A549 (cell line): ENCODE measurements at regions not wholly inside any gene's neighbourhood (a gene's known extent, or its start where the extent isn't known, plus 50 kb on each side); places are given as distances from the start of the nearest gene placed in this dataset.

Source experiments
- ATAC-seq, 2 experiments: fragments of 200-7000 bp in 1 of 2; fragments of >200 bp in 1 of 2; cut with Nextera tagmentation in 1 of 2; cut with Tn5 transposase in 1 of 2; 3 replicates each; pipeline versions ENCODE4 v1.8.0 to v1.9.1; 2018 to 2020; ENCODE audit warnings: mild to moderate bottlenecking in 1 of 2, moderate library complexity in 1 of 2
- CTCF ChIA-PET: fragments of 300-600 bp; sonication (Branson Sonifier 250); formaldehyde crosslinking; extraction: SDS; loops from one replicate; lab custom pipeline; 2021; ENCODE audit warnings: antibody characterized with exemption, inconsistent platforms; lab: Yijun Ruan, JAX
- POLR2A ChIA-PET: fragments of 350-600 bp; formaldehyde crosslinking; extraction: SDS; loops from one replicate; lab custom pipeline; 2021; ENCODE audit warnings: antibody characterized with exemption, inconsistent platforms; lab: Yijun Ruan, JAX
- DNase-seq, 2 experiments: peaks; one replicate each; pipeline versions ENCODE4 v3.0.0 to v3.0.0-alpha.2; 2011 to 2016; ENCODE audit warnings: low read depth in 1 of 2, low spot score in 1 of 2
- FAIRE-seq: peaks from 2 replicates; lab custom pipeline; 2011; peaks lifted over from hg19 to GRCh38; lab: Jason Lieb, UNC
- H3K27ac ChIP-seq, 2 experiments: fragments of >200 bp; sonication (Bioruptor Twin); formaldehyde crosslinking; 3 replicates each; pipeline ENCODE4 v1.5.1; 2016 to 2017
- H3K4me1 ChIP-seq: fragments of >200 bp; sonication (Bioruptor Twin); formaldehyde crosslinking; 3 replicates; pipeline ENCODE4 v1.6.1; 2016
- H3K4me2 ChIP-seq: fragments of >200 bp; sonication (Bioruptor Twin); formaldehyde crosslinking; 3 replicates; pipeline ENCODE4 v1.6.1; 2016
- H3K4me3 ChIP-seq: fragments of >200 bp; sonication (Bioruptor Twin); formaldehyde crosslinking; 3 replicates; pipeline ENCODE4 v1.5.1; 2016
- H3K9me3 ChIP-seq: fragments of >200 bp; sonication (Bioruptor Twin); formaldehyde crosslinking; 3 replicates; pipeline ENCODE4 v1.6.1; 2016
- ATOH8 ChIP-seq: fragments of 250-450 bp; sonication (Bioruptor Pico); IDR thresholded peaks from 2 replicates; pipeline ENCODE4 v1.5.0; 2020; ENCODE audit warnings: low read depth, mild to moderate bottlenecking, moderate library complexity
- CEBPB ChIP-seq, 2 experiments: fragments of >200 bp in 1 of 2; sonication (Bioruptor Twin) in 1 of 2; formaldehyde crosslinking in 1 of 2; IDR thresholded peaks; 2 replicates each; pipeline ENCODE4 v1.6.1; 2012 to 2016
- CHD2 ChIP-seq: fragments of 150-350 bp; IDR thresholded peaks from 2 replicates; pipeline ENCODE4 v1.6.1; 2014; ENCODE audit warnings: low read length; ENCODE audit not compliant: partially characterized antibody
- CHD4 ChIP-seq: fragments of 200-600 bp; sonication (generic); IDR thresholded peaks from 2 replicates; pipeline ENCODE4 v1.6.1; 2016; ENCODE audit warnings: antibody characterized with exemption, mild to moderate bottlenecking, borderline replicate concordance
- CTCF ChIP-seq: fragments of >200 bp; sonication (Bioruptor Twin); formaldehyde crosslinking; IDR thresholded peaks from 3 replicates; pipeline ENCODE4 v1.5.1; 2016
- EHF ChIP-seq: fragments of 250-450 bp; sonication (Bioruptor Pico); IDR thresholded peaks from 2 replicates; pipeline ENCODE4 v1.5.0; 2020; ENCODE audit warnings: mild to moderate bottlenecking
- EHMT2 ChIP-seq: fragments of 200-600 bp; sonication (generic); IDR thresholded peaks from 2 replicates; pipeline ENCODE4 v1.6.1; 2016; ENCODE audit warnings: antibody characterized with exemption, low read depth, mild to moderate bottlenecking, moderate library complexity
- ELK1 ChIP-seq: fragments of 150-350 bp; IDR thresholded peaks from 2 replicates; pipeline ENCODE4 v1.6.1; 2014; ENCODE audit warnings: low read depth, mild to moderate bottlenecking, low read length
- ESRRA ChIP-seq: fragments of 150-350 bp; IDR thresholded peaks from 2 replicates; pipeline ENCODE4 v1.6.1; 2014; ENCODE audit warnings: mild to moderate bottlenecking, low read length, borderline replicate concordance
- FOXS1 ChIP-seq: fragments of 250-450 bp; sonication (Bioruptor Pico); IDR thresholded peaks from 2 replicates; pipeline ENCODE4 v1.5.0; 2020; ENCODE audit warnings: mild to moderate bottlenecking, moderate library complexity
- HEYL ChIP-seq: fragments of 250-450 bp; sonication (Bioruptor Pico); IDR thresholded peaks from 2 replicates; pipeline ENCODE4 v1.8.0; 2021; ENCODE audit warnings: mild to moderate bottlenecking, moderate library complexity
- HMGXB4 ChIP-seq: fragments of 250-450 bp; sonication (Bioruptor Pico); IDR thresholded peaks from 2 replicates; pipeline ENCODE4 v1.5.0; 2021; ENCODE audit warnings: mild to moderate bottlenecking, moderate library complexity, borderline replicate concordance
- HOXB5 ChIP-seq: fragments of 250-450 bp; sonication (Bioruptor Pico); IDR thresholded peaks from 2 replicates; pipeline ENCODE4 v1.5.0; 2020; ENCODE audit warnings: mild to moderate bottlenecking, moderate library complexity
- JUN ChIP-seq, 2 experiments: fragments of >200 bp; sonication (Bioruptor Twin); formaldehyde crosslinking; IDR thresholded peaks; 2 replicates in 1 of 2; 3 replicates in 1 of 2; pipeline ENCODE4 v1.6.1; 2016 to 2017
- MAZ ChIP-seq: fragments of 150-350 bp; IDR thresholded peaks from 2 replicates; pipeline ENCODE4 v1.6.1; 2014; ENCODE audit warnings: antibody characterized with exemption, low read depth, low read length, borderline replicate concordance
- NPAS2 ChIP-seq: fragments of 250-450 bp; sonication (Bioruptor Pico); IDR thresholded peaks from 2 replicates; pipeline ENCODE4 v1.8.0; 2022; ENCODE audit warnings: mild to moderate bottlenecking, moderate library complexity, borderline replicate concordance
- NR3C1 ChIP-seq: fragments of >200 bp; sonication (Bioruptor Twin); formaldehyde crosslinking; IDR thresholded peaks from 3 replicates; pipeline ENCODE4 v1.6.1; 2017
- PHF8 ChIP-seq: fragments of 200-600 bp; sonication (generic); IDR thresholded peaks from 2 replicates; pipeline ENCODE4 v1.6.1; 2016; ENCODE audit warnings: low read depth, mild to moderate bottlenecking, antibody characterized with exemption, moderate library complexity, borderline replicate concordance
- POLR2A ChIP-seq: IDR thresholded peaks from 2 replicates; pipeline ENCODE4 v1.6.1; 2012; ENCODE audit warnings: mild to moderate bottlenecking, low read length
- RFX5 ChIP-seq: fragments of 450-650 bp; IDR thresholded peaks from 2 replicates; pipeline ENCODE4 v1.7.1; 2014; ENCODE audit warnings: antibody characterized with exemption, mild to moderate bottlenecking, moderate library complexity
- ZSCAN20 ChIP-seq: fragments of 250-450 bp; sonication (Bioruptor Pico); IDR thresholded peaks from 2 replicates; pipeline ENCODE4 v1.8.0; 2022; ENCODE audit warnings: mild to moderate bottlenecking, moderate library complexity
- WGBS: methylation state at CpG from one replicate; pipeline ENCODE4 v1.1.6; 2017; ENCODE audit errors: missing lambda C conversion rate; 5-methylcytosine and 5-hydroxymethylcytosine counted together

GRCh38 chr12:3436461-3437065 lies 54.4 kb upstream of the PRMT8 start:
- H3K27ac ChIP-seq, result no peak overlapping the region
- H3K4me2 ChIP-seq, result no peak overlapping the region
- CTCF ChIA-PET, result no interaction called here
- 63% methylated on average over 13 of the region's 13 CpGs for WGBS
- no peak overlapping the region for H3K4me3 ChIP-seq
- no peaks in the 10 kb centered on the region for H3K4me1 ChIP-seq
- FAIRE-seq, result no peak
- TF ChIP-seq ZSCAN20 (CRISPR knock-in tag) (no peak), EHMT2 (no peak), HEYL (CRISPR knock-in tag) (no peak), HMGXB4 (CRISPR knock-in tag) (no peak), CHD4 (no peak), EHF (CRISPR knock-in tag) (no peak), NPAS2 (CRISPR knock-in tag) (no peak), JUN (IDR thresholded peaks at IDR 0.05) (no peak), PHF8 (no peak), RFX5 (no peak), NR3C1 (no peak)
- POLR2A ChIA-PET, result no interaction called here
- no peak for DNase-seq
- H3K9me3 ChIP-seq, result no peaks in the 10 kb centered on the region
- no peak for ATAC-seq

GRCh38 chr12:3437986-3438385 lies 53.0 kb upstream of the PRMT8 start:
- H3K4me2 ChIP-seq, result no peak overlapping the region
- 45% methylated on average over 9 of the region's 9 CpGs for WGBS
- TF ChIP-seq ATOH8 (CRISPR knock-in tag), result no peak
- no peak for TF ChIP-seq MAZ
- TF ChIP-seq FOXS1 (CRISPR knock-in tag), result no peak
- no peak for TF ChIP-seq ESRRA
- no peak for TF ChIP-seq POLR2A
- TF ChIP-seq RFX5, result no peak
- ChIA-PET CTCF (no interaction called here), POLR2A (no interaction called here)
- FAIRE-seq (no peak), ATAC-seq (no peak), DNase-seq (no peak)
- no peaks in the 10 kb centered on the region for H3K4me1 ChIP-seq
- no peak overlapping the region for H3K27ac ChIP-seq
- H3K4me3 ChIP-seq, result no peak overlapping the region
- H3K9me3 ChIP-seq, result no peaks in the 10 kb centered on the region

GRCh38 chr12:3438401-3438800 lies 52.6 kb upstream of the PRMT8 start:
- no peak for DNase-seq
- no peak for FAIRE-seq
- Histone ChIP-seq H3K4me3 (no peak overlapping the region), H3K27ac (no peak overlapping the region), H3K4me1 (no peaks in the 10 kb centered on the region), H3K9me3 (no peaks in the 10 kb centered on the region), H3K4me2 (no peak overlapping the region)
- TF ChIP-seq EHF (CRISPR knock-in tag) (no peak), CHD2 (no peak), HOXB5 (CRISPR knock-in tag) (no peak), HEYL (CRISPR knock-in tag) (no peak), HMGXB4 (CRISPR knock-in tag) (no peak), CEBPB (IDR thresholded peaks at IDR 0.05) (no peak), CTCF (no peak), ELK1 (no peak)
- WGBS, result 21% methylated on average over 6 of the region's 6 CpGs
- ChIA-PET CTCF (no interaction called here), POLR2A (no interaction called here)
- ATAC-seq, result no peak
